Pancreas (tissue), 10 donors: ENCODE measurements at regions not wholly inside any gene's neighbourhood (a gene's known extent, or its start where the extent isn't known, plus 50 kb on each side); places are given as distances from the start of the nearest gene placed in this dataset.

Experiments
- ATAC-seq, 4 donors: fragments of 200-7000 bp; cut with Tn5 transposase; one replicate each; pipeline versions ENCODE4 v1.8.0 to v1.9.1; 2020; ENCODE audit warnings: mild to moderate bottlenecking in 4 of 4, moderate library complexity in 4 of 4
- DNase-seq, 6 donors: peaks; one replicate each; pipeline ENCODE4 v3.0.0-alpha.2; 2020
- FAIRE-seq: peaks from 2 replicates; lab custom pipeline; 2012; peaks lifted over from hg19 to GRCh38; lab: Jason Lieb, UNC
- H3K27ac ChIP-seq, 4 donors: fragments of 200-600 bp; sonication (generic); 1 replicate in 3 of 4; 2 replicates in 1 of 4; pipeline versions ENCODE4 v1.5.0 to v1.8.0; 2020
- H3K27me3 ChIP-seq, 4 donors: fragments of 200-600 bp; one replicate each; pipeline ENCODE4 v1.8.0; 2021
- H3K36me3 ChIP-seq, 3 donors: fragments of 200-600 bp; sonication (generic) in 1 of 3; one replicate each; pipeline versions ENCODE4 v1.5.0 to v1.8.0; 2020 to 2021
- H3K4me1 ChIP-seq, 3 donors: fragments of 200-600 bp; one replicate each; pipeline ENCODE4 v1.8.0; 2021
- H3K4me3 ChIP-seq, 4 donors: fragments of 200-600 bp; sonication (generic) in 2 of 4; one replicate each; pipeline versions ENCODE4 v1.5.0 to v1.8.0; 2020 to 2021
- H3K9me3 ChIP-seq, 4 donors: fragments of 200-600 bp; one replicate each; pipeline ENCODE4 v1.8.0; 2021
- CTCF ChIP-seq, 4 donors: fragments of 200-600 bp; sonication (generic) in 3 of 4; IDR thresholded peaks; one replicate each; pipeline versions ENCODE4 v1.5.0 to v1.8.0; 2021; ENCODE audit warnings: antibody characterized with exemption in 4 of 4
- WGBS, 2 donors: extraction: QIAGEN DNeasy Blood & Tissue Kit; methylation state at CpG; one replicate each; pipeline ENCODE4 v1.1.7; 2013; 5-methylcytosine and 5-hydroxymethylcytosine counted together
- intact Hi-C, 3 donors: fragments of 100-400 bp; cut with DNase I; formaldehyde crosslinking; loops; one replicate each; pipeline versions ENCODE4 v1.11.1 to v1.14.2; 2022
- donor health status: healthy with polysubstance abuse.
- donor health status: DM: no; HTN: no; CAD: no; lungs with moderate emphysema.
- donor health status: DM: no; HTN: no; CAD: no.
- donor health status: control.
- donor health status: control.
- donor health status: Bipolar disorder and iron deficiency.
- donor health status: DM: yes; HTN: yes; CAD: no.
- donor health status: DM: no; HTN: no; CAD: no.
- donor health status: DM: no; HTN: no; CAD: no.
- donor health status: DM: yes; HTN: yes; CAD: no.

GRCh38 chr6:82078286-82078908 is 169.1 kb downstream of the IBTK start:
- WGBS, 2 donors: 98 to 99% methylated on average over 3 of the region's 3 CpGs
- Histone ChIP-seq H3K27ac (no peak overlapping the region), H3K4me3 (no peak overlapping the region), H3K27me3 (no peaks in the 10 kb centered on the region), H3K9me3 (no peaks in the 10 kb centered on the region), H3K36me3 (no peaks in the 10 kb centered on the region), H3K4me1 (no peaks in the 10 kb centered on the region)
- FAIRE-seq (no peak), DNase-seq (no peak), ATAC-seq (no peak)
- TF ChIP-seq CTCF (IDR thresholded peaks at IDR 0.05): no peak
- intact Hi-C loops: no loop called here

- no peak for FAIRE-seq
- Histone ChIP-seq H3K9me3 (no peaks in the 10 kb centered on the region), H3K27ac (no peak overlapping the region), H3K27me3 (no peaks in the 10 kb centered on the region), H3K4me3 (no peak overlapping the region), H3K36me3 (no peaks in the 10 kb centered on the region), H3K4me1 (no peaks in the 10 kb centered on the region)
- TF ChIP-seq CTCF (IDR thresholded peaks at IDR 0.05): no peak
- intact Hi-C loops: no loop called here
- ATAC-seq: no peak
- DNase-seq: no peak
- WGBS, 2 donors: 22 to 23% methylated on average over 1 of the region's 1 CpG
Observed at GRCh38 chr6:82076916-82077315, 170.6 kb downstream of the IBTK start.

GRCh38 chr6:82074556-82074955 is 173.0 kb downstream of the IBTK start:
- Histone ChIP-seq H3K4me3 (no peak overlapping the region), H3K4me1 (no peaks in the 10 kb centered on the region), H3K27ac (no peak overlapping the region), H3K27me3 (no peaks in the 10 kb centered on the region), H3K36me3 (no peaks in the 10 kb centered on the region), H3K9me3 (no peaks in the 10 kb centered on the region)
- no peak for FAIRE-seq
- no peak for ATAC-seq
- no peak for TF ChIP-seq CTCF (IDR thresholded peaks at IDR 0.05)
- 78 to 88% methylated on average over 2 of the region's 2 CpGs for WGBS, 2 donors
- intact Hi-C loops: no loop called here
- DNase-seq: no peak

- Histone ChIP-seq H3K27ac (no peak overlapping the region), H3K4me1 (no peaks in the 10 kb centered on the region), H3K36me3 (no peaks in the 10 kb centered on the region), H3K9me3 (no peaks in the 10 kb centered on the region), H3K27me3 (no peaks in the 10 kb centered on the region), H3K4me3 (no peak overlapping the region)
- 78 to 80% methylated on average over 5 of the region's 5 CpGs for WGBS, 2 donors
- FAIRE-seq (no peak), DNase-seq (no peak), ATAC-seq (no peak)
- intact Hi-C loops: no loop called here
- TF ChIP-seq CTCF (IDR thresholded peaks at IDR 0.05): no peak
Observed at GRCh38 chr6:82073484-82073883, 174.1 kb downstream of the IBTK start.

DNA sequence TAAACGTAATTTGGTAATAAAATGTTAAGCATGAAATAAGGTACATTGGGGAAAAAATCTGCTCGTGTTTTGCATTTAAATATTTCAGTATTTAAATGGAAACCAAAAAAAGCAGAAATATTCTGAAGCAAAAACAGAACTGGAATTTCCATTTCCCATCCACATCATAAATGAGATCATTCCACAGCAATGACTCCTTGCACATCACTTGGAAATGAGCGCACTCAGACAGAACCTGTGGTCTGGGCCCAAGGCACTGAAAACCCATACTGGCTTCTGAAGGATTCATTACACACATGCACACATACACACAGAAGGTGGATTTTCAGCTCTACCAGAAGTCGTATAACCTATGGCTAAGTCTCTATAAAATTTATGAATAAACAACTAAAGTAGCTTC is 174.8 kb downstream of the IBTK start:
- FAIRE-seq (no peak), ATAC-seq (no peak), DNase-seq (no peak)
- Histone ChIP-seq H3K4me1 (no peaks in the 10 kb centered on the region), H3K27ac (no peak overlapping the region), H3K9me3 (no peaks in the 10 kb centered on the region), H3K4me3 (no peak overlapping the region), H3K36me3 (no peaks in the 10 kb centered on the region), H3K27me3 (no peaks in the 10 kb centered on the region)
- 84 to 94% methylated on average over 4 of the region's 4 CpGs for WGBS, 2 donors
- TF ChIP-seq CTCF (IDR thresholded peaks at IDR 0.05): no peak
- intact Hi-C loops: no loop called here
